ENCODE measurements at regions not wholly inside any gene's neighbourhood (a gene's known extent, or its start where the extent isn't known, plus 50 kb on each side); places are given as distances from the start of the nearest gene placed in this dataset.

DNA sequence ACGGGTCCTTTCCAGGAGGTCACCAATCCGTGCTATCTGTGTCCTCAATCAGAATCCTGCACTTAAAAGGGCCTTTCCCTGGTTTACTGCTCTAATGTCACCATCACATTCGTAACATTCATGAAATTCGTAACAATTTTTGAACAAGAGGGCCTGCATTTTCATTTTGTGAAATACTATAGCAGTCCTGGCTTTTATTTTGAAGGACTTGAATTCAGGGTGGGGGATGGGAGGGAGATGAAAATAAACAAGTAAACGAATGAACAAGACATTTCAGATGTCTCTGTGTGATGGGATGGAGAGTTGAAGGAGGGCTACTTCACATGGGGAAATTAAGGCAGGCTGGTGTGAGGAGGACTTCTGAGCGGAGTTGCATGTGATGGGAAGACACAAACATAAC lies 281.0 kb downstream of the TSHZ3 start:
- no peaks in the 10 kb centered on the region for H3K79me2 ChIP-seq (ENCODE audit: control insufficient read depth, insufficient read depth, low read length)
- no peak overlapping the region for H3K4me3 ChIP-seq (replicated peaks in 1 of 4; ENCODE audit: control extremely low read depth in 1 of 4, insufficient read depth in 1 of 4, low read depth in 3 of 4, low read length in 4 of 4)
- no peak overlapping the region for H2AFZ ChIP-seq (ENCODE audit: low read length)
- DNase-seq (ENCODE audit: low read depth in 2 of 2), result no peak
- H3K27ac ChIP-seq (ENCODE audit: insufficient read depth, low read length), result no peak overlapping the region
- TF ChIP-seq EZH2 (IDR thresholded peaks at IDR 0.05; ENCODE audit: low read length, missing control alignments), result no peak
- TF ChIP-seq, protein P1, sequence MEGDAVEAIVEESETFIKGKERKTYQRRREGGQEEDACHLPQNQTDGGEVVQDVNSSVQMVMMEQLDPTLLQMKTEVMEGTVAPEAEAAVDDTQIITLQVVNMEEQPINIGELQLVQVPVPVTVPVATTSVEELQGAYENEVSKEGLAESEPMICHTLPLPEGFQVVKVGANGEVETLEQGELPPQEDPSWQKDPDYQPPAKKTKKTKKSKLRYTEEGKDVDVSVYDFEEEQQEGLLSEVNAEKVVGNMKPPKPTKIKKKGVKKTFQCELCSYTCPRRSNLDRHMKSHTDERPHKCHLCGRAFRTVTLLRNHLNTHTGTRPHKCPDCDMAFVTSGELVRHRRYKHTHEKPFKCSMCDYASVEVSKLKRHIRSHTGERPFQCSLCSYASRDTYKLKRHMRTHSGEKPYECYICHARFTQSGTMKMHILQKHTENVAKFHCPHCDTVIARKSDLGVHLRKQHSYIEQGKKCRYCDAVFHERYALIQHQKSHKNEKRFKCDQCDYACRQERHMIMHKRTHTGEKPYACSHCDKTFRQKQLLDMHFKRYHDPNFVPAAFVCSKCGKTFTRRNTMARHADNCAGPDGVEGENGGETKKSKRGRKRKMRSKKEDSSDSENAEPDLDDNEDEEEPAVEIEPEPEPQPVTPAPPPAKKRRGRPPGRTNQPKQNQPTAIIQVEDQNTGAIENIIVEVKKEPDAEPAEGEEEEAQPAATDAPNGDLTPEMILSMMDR (conservative IDR thresholded peaks at IDR 0.05 in 1 of 2, IDR thresholded peaks at IDR 0.05 in 1 of 2; ENCODE audit: low read depth in 1 of 2, low read length in 2 of 2), result no peak
- H3K36me3 ChIP-seq (ENCODE audit: control insufficient read depth, insufficient read depth, low read length), result no peaks in the 10 kb centered on the region
- no peaks in the 10 kb centered on the region for H3K27me3 ChIP-seq (ENCODE audit: control insufficient read depth, insufficient read depth, low read length)
- no peak overlapping the region for H3K4me2 ChIP-seq (ENCODE audit: extremely low read depth, insufficient read depth, low read length)
- no peak overlapping the region for H3K9ac ChIP-seq (ENCODE audit: insufficient read depth, low read length)
- H4K20me1 ChIP-seq (ENCODE audit: control insufficient read depth, extremely low read depth, insufficient read depth, low read length), result no peaks in the 10 kb centered on the region
- no peaks in the 10 kb centered on the region for H3K9me3 ChIP-seq (ENCODE audit: control insufficient read depth, insufficient read depth, low read depth, low read length)
- H3K4me1 ChIP-seq (ENCODE audit: control insufficient read depth, extremely low read depth, insufficient read depth, low read length), result peaks cover 5% of the 10 kb centered on the region

DNA sequence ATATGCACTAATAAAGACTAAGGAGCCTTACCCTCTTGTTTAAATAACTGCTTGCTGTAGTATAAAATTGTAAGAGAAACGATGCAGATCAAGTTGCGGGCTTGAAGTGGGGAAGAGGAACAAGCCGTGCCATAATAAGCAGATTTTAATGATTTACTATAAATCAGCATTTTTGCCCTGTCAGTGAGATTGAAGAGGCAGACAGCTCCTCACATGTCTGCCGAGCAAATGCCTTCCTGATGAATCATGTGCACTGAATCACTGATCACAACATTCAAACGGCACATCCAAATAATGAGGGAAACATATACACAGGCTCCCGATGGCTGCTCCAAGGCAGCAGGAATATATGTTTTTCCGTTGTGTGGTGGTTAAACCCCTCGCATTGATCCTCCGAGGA lies 282.9 kb downstream of the TSHZ3 start:
- peaks cover 5% of the 10 kb centered on the region for H3K4me1 ChIP-seq (ENCODE audit: control insufficient read depth, extremely low read depth, insufficient read depth, low read length)
- H3K36me3 ChIP-seq (ENCODE audit: control insufficient read depth, insufficient read depth, low read length), result no peaks in the 10 kb centered on the region
- H3K27ac ChIP-seq (ENCODE audit: insufficient read depth, low read length), result no peak overlapping the region
- H4K20me1 ChIP-seq (ENCODE audit: control insufficient read depth, extremely low read depth, insufficient read depth, low read length), result no peaks in the 10 kb centered on the region
- peak; percentile 65 to 66 for DNase-seq (ENCODE audit: low read depth in 2 of 2)
- H3K4me2 ChIP-seq (ENCODE audit: extremely low read depth, insufficient read depth, low read length), result peak overlapping the region; percentile 32
- H3K79me2 ChIP-seq (ENCODE audit: control insufficient read depth, insufficient read depth, low read length), result no peaks in the 10 kb centered on the region
- no peak overlapping the region for H3K4me3 ChIP-seq (replicated peaks in 1 of 4; ENCODE audit: control extremely low read depth in 1 of 4, insufficient read depth in 1 of 4, low read depth in 3 of 4, low read length in 4 of 4)
- H2AFZ ChIP-seq (ENCODE audit: low read length), result no peak overlapping the region
- no peaks in the 10 kb centered on the region for H3K27me3 ChIP-seq (ENCODE audit: control insufficient read depth, insufficient read depth, low read length)
- TF ChIP-seq, protein P1 (conservative IDR thresholded peaks at IDR 0.05 in 1 of 2, IDR thresholded peaks at IDR 0.05 in 1 of 2; ENCODE audit: low read depth in 1 of 2, low read length in 2 of 2), result no peak
- TF ChIP-seq EZH2 (IDR thresholded peaks at IDR 0.05; ENCODE audit: low read length, missing control alignments), result no peak
- H3K9me3 ChIP-seq (ENCODE audit: control insufficient read depth, insufficient read depth, low read depth, low read length), result no peaks in the 10 kb centered on the region
- no peak overlapping the region for H3K9ac ChIP-seq (ENCODE audit: insufficient read depth, low read length)

DNA sequence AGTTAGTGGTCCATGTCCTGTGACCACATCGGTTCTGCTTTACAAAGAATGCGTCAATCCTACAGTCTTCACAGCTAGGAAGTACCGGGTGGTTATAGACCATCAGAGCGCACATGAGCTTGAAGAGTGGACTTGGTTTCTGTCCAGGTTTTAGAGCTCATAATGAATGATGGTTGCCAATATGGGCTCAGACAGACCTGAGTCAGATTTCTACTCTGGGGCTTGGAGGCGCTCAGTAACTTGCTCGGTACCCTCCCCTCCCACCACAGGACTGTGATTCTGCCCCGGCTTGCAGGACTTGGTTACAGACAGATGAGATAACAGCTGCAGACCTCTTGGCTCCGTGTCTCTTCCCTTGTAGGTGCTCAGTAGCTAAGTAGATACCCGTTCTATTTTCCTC lies 284.7 kb downstream of the TSHZ3 start:
- no peak overlapping the region for H3K9ac ChIP-seq (ENCODE audit: insufficient read depth, low read length)
- no peak overlapping the region for H3K4me3 ChIP-seq (replicated peaks in 1 of 4; ENCODE audit: control extremely low read depth in 1 of 4, insufficient read depth in 1 of 4, low read depth in 3 of 4, low read length in 4 of 4)
- H3K27ac ChIP-seq (ENCODE audit: insufficient read depth, low read length), result no peak overlapping the region
- TF ChIP-seq EZH2 (IDR thresholded peaks at IDR 0.05; ENCODE audit: low read length, missing control alignments), result no peak
- TF ChIP-seq, protein P1 (conservative IDR thresholded peaks at IDR 0.05 in 1 of 2, IDR thresholded peaks at IDR 0.05 in 1 of 2; ENCODE audit: low read depth in 1 of 2, low read length in 2 of 2), result no peak
- DNase-seq (ENCODE audit: low read depth in 2 of 2), result no peak
- H2AFZ ChIP-seq (ENCODE audit: low read length), result no peak overlapping the region
- peaks cover 5% of the 10 kb centered on the region for H3K4me1 ChIP-seq (ENCODE audit: control insufficient read depth, extremely low read depth, insufficient read depth, low read length)
- H3K4me2 ChIP-seq (ENCODE audit: extremely low read depth, insufficient read depth, low read length), result no peak overlapping the region
- H3K9me3 ChIP-seq (ENCODE audit: control insufficient read depth, insufficient read depth, low read depth, low read length), result no peaks in the 10 kb centered on the region
- no peaks in the 10 kb centered on the region for H3K27me3 ChIP-seq (ENCODE audit: control insufficient read depth, insufficient read depth, low read length)
- no peaks in the 10 kb centered on the region for H3K79me2 ChIP-seq (ENCODE audit: control insufficient read depth, insufficient read depth, low read length)
- H3K36me3 ChIP-seq (ENCODE audit: control insufficient read depth, insufficient read depth, low read length), result no peaks in the 10 kb centered on the region
- no peaks in the 10 kb centered on the region for H4K20me1 ChIP-seq (ENCODE audit: control insufficient read depth, extremely low read depth, insufficient read depth, low read length)

All from fibroblast of lung (primary cell).